Neural cell (in vitro differentiated cells): ENCODE measurements at regions not wholly inside any gene's neighbourhood (a gene's known extent, or its start where the extent isn't known, plus 50 kb on each side); places are given as distances from the start of the nearest gene placed in this dataset.

ENCODE experiments used
- H2AFZ ChIP-seq: fragments of 200-600, 300-800 bp; sonication (generic), shearing (Covaris generic); 2 replicates; pipeline ENCODE4 v1.6.0; 2014; ENCODE audit warnings: low read depth, mild to moderate bottlenecking, antibody characterized with exemption, low read length, moderate library complexity
- H3F3A ChIP-seq: fragments of 200-600 bp; shearing (Covaris generic); 2 replicates; pipeline ENCODE4 v1.6.1; 2016; ENCODE audit warnings: mild to moderate bottlenecking, moderate library complexity, mixed read lengths, antibody characterized with exemption, low read length; ENCODE audit not compliant: insufficient read depth, poor library complexity, severe bottlenecking
- H3K27ac ChIP-seq: fragments of 200-600, 300-800 bp; sonication (generic), shearing (Covaris generic); 2 replicates; pipeline ENCODE4 v1.5.1; 2014; ENCODE audit warnings: mild to moderate bottlenecking, low read length, moderate library complexity
- H3K27me3 ChIP-seq: fragments of 300-800, 200-600 bp; sonication (generic), shearing (Covaris generic); 2 replicates; pipeline ENCODE4 v1.6.0; 2014; ENCODE audit warnings: mild to moderate bottlenecking, low read depth, low read length, moderate library complexity; ENCODE audit not compliant: insufficient read depth
- H3K36me3 ChIP-seq: fragments of 300-800, 200-600 bp; sonication (generic), shearing (Covaris generic); 2 replicates; pipeline ENCODE4 v1.5.1; 2014; ENCODE audit warnings: mild to moderate bottlenecking, antibody characterized with exemption, low read length, moderate library complexity; ENCODE audit not compliant: insufficient read depth
- H3K4me2 ChIP-seq: fragments of 300-800, 200-600 bp; sonication (generic), shearing (Covaris generic); 2 replicates; pipeline ENCODE4 v1.6.0; 2014; ENCODE audit warnings: mild to moderate bottlenecking, low read length
- H3K4me3 ChIP-seq: fragments of 300-800, 200-600 bp; sonication (generic), shearing (Covaris generic); 2 replicates; pipeline ENCODE4 v1.5.1; 2014; ENCODE audit warnings: mild to moderate bottlenecking, low read length, moderate library complexity
- H3K79me2 ChIP-seq: fragments of 200-600 bp; shearing (Covaris generic); replicated peaks from 2 replicates; pipeline ENCODE4 v1.6.0; 2014; ENCODE audit warnings: mild to moderate bottlenecking, low read length, moderate library complexity; ENCODE audit not compliant: insufficient read depth
- H3K9ac ChIP-seq: fragments of 300-800, 200-600 bp; sonication (generic), shearing (Covaris generic); 2 replicates; pipeline ENCODE4 v1.6.1; 2016; ENCODE audit warnings: mild to moderate bottlenecking, low read length, mixed read lengths
- H3K9me2 ChIP-seq: fragments of 200-600 bp; shearing (Covaris generic); 2 replicates; pipeline ENCODE4 v1.6.1; 2016; ENCODE audit warnings: mild to moderate bottlenecking, low read length, mixed read lengths; ENCODE audit not compliant: insufficient read depth
- H3K9me3 ChIP-seq: fragments of 200-600, 300-800 bp; sonication (generic), shearing (Covaris generic); 2 replicates; pipeline ENCODE4 v1.6.1; 2016; ENCODE audit warnings: mild to moderate bottlenecking, mixed run types, low read length, moderate library complexity, mixed read lengths
- H4K20me1 ChIP-seq: fragments of 200-600 bp; shearing (Covaris generic); 2 replicates; pipeline ENCODE4 v1.6.1; 2016; ENCODE audit warnings: mild to moderate bottlenecking, mixed run types; ENCODE audit not compliant: insufficient read depth
- CTCF ChIP-seq: fragments of 450-650 bp; IDR thresholded peaks from 2 replicates; pipeline ENCODE4 v1.5.1; 2014; ENCODE audit warnings: antibody characterized with exemption, mild to moderate bottlenecking, moderate library complexity; ENCODE audit not compliant: poor library complexity, severe bottlenecking
- EP300 ChIP-seq: fragments of 450-650 bp; conservative IDR thresholded peaks from 2 replicates; pipeline ENCODE4 v1.6.1; 2014; ENCODE audit warnings: antibody characterized with exemption, mild to moderate bottlenecking, moderate library complexity; ENCODE audit not compliant: poor library complexity, severe bottlenecking
- EZH2 ChIP-seq: fragments of 200-600, 300-800 bp; shearing (Covaris generic), sonication (generic); IDR thresholded peaks from 2 replicates; pipeline ENCODE4 v1.6.1; 2014; ENCODE audit warnings: antibody characterized with exemption, low read length, borderline replicate concordance, mild to moderate bottlenecking; ENCODE audit not compliant: insufficient read depth, poor library complexity, severe bottlenecking
- POLR2AphosphoS5 ChIP-seq: IDR thresholded peaks from 2 replicates; pipeline ENCODE4 v1.6.1; 2012
- RAD21 ChIP-seq: fragments of 450-650 bp; conservative IDR thresholded peaks from 2 replicates; pipeline ENCODE4 v1.6.1; 2014; ENCODE audit warnings: antibody characterized with exemption, mild to moderate bottlenecking, moderate library complexity
- REST ChIP-seq: IDR thresholded peaks from 2 replicates; pipeline ENCODE4 v1.6.1; 2012; ENCODE audit warnings: borderline replicate concordance
- SMC3 ChIP-seq: fragments of 450-650 bp; conservative IDR thresholded peaks from 2 replicates; pipeline ENCODE4 v1.6.1; 2014; ENCODE audit warnings: antibody characterized with exemption, mild to moderate bottlenecking, moderate library complexity; ENCODE audit not compliant: poor library complexity
- TAF1 ChIP-seq: IDR thresholded peaks from 2 replicates; pipeline ENCODE4 v1.6.1; 2012; ENCODE audit warnings: low read depth

GRCh38 chr2:14513903-14514302, 118.6 kb upstream of the LRATD1 start:
- Histone ChIP-seq H4K20me1 (no peaks in the 10 kb centered on the region), H3K4me2 (no peak overlapping the region), H2AFZ (no peak overlapping the region), H3K9ac (no peak overlapping the region), H3K36me3 (no peaks in the 10 kb centered on the region), H3F3A (no peaks in the 10 kb centered on the region), H3K4me3 (no peak overlapping the region), H3K9me3 (no peaks in the 10 kb centered on the region), H3K27me3 (no peaks in the 10 kb centered on the region), H3K79me2 (no peaks in the 10 kb centered on the region), H3K9me2 (no peaks in the 10 kb centered on the region), H3K27ac (no peak overlapping the region)
- no peak for TF ChIP-seq SMC3
- TF ChIP-seq TAF1: no peak

- TF ChIP-seq TAF1: no peak
- no peak for TF ChIP-seq SMC3
- no peak for TF ChIP-seq POLR2AphosphoS5
- TF ChIP-seq REST: no peak
- TF ChIP-seq EP300: no peak
- TF ChIP-seq RAD21: no peak
- TF ChIP-seq CTCF: no peak
- Histone ChIP-seq H3K9me2 (no peaks in the 10 kb centered on the region), H3K36me3 (no peaks in the 10 kb centered on the region), H2AFZ (no peak overlapping the region), H3K9ac (no peak overlapping the region), H4K20me1 (no peaks in the 10 kb centered on the region), H3K79me2 (no peaks in the 10 kb centered on the region), H3F3A (no peaks in the 10 kb centered on the region), H3K27me3 (no peaks in the 10 kb centered on the region), H3K9me3 (no peaks in the 10 kb centered on the region), H3K4me3 (no peak overlapping the region), H3K4me2 (no peak overlapping the region), H3K27ac (no peak overlapping the region)
These were observed 115.7 kb upstream of the LRATD1 start for GRCh38 chr2:14516844-14517243.

- Histone ChIP-seq H3K4me2 (no peak overlapping the region), H3K4me3 (no peak overlapping the region), H4K20me1 (no peaks in the 10 kb centered on the region), H3K9me3 (no peaks in the 10 kb centered on the region), H3F3A (no peaks in the 10 kb centered on the region), H3K9me2 (no peaks in the 10 kb centered on the region), H3K79me2 (no peaks in the 10 kb centered on the region), H3K27ac (no peak overlapping the region), H3K9ac (no peak overlapping the region), H3K36me3 (no peaks in the 10 kb centered on the region), H3K27me3 (no peaks in the 10 kb centered on the region), H2AFZ (no peak overlapping the region)
- no peak for TF ChIP-seq EZH2
These were observed 114.8 kb upstream of the LRATD1 start for GRCh38 chr2:14517731-14518130.
